ENCODE measurements at regions not wholly inside any gene's neighbourhood (a gene's known extent, or its start where the extent isn't known, plus 50 kb on each side); places are given as distances from the start of the nearest gene placed in this dataset.

GRCh38 chr4:137267024-137267423 lies 265.3 kb downstream of the PCDH18 start:
- H3K27me3 ChIP-seq (ENCODE audit: control insufficient read depth, insufficient read depth, low read length), result no peaks in the 10 kb centered on the region
- H3K9me3 ChIP-seq (ENCODE audit: control insufficient read depth, low read length), result no peaks in the 10 kb centered on the region
- no peak overlapping the region for H3K4me3 ChIP-seq (ENCODE audit: low read depth, low read length)
- H3K79me2 ChIP-seq, result no peaks in the 10 kb centered on the region
- no peak overlapping the region for H2AFZ ChIP-seq
- TF ChIP-seq, protein P1, sequence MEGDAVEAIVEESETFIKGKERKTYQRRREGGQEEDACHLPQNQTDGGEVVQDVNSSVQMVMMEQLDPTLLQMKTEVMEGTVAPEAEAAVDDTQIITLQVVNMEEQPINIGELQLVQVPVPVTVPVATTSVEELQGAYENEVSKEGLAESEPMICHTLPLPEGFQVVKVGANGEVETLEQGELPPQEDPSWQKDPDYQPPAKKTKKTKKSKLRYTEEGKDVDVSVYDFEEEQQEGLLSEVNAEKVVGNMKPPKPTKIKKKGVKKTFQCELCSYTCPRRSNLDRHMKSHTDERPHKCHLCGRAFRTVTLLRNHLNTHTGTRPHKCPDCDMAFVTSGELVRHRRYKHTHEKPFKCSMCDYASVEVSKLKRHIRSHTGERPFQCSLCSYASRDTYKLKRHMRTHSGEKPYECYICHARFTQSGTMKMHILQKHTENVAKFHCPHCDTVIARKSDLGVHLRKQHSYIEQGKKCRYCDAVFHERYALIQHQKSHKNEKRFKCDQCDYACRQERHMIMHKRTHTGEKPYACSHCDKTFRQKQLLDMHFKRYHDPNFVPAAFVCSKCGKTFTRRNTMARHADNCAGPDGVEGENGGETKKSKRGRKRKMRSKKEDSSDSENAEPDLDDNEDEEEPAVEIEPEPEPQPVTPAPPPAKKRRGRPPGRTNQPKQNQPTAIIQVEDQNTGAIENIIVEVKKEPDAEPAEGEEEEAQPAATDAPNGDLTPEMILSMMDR (IDR thresholded peaks at IDR 0.05), result no peak
- H3K4me1 ChIP-seq, result no peaks in the 10 kb centered on the region
- H3K9ac ChIP-seq, result no peak overlapping the region
- no peak overlapping the region for H3K4me2 ChIP-seq (ENCODE audit: low read length)
- H3K27ac ChIP-seq, result no peak overlapping the region
- H3K36me3 ChIP-seq (ENCODE audit: control insufficient read depth, insufficient read depth, low read length), result no peaks in the 10 kb centered on the region

- Histone ChIP-seq H2AFZ (no peak overlapping the region), H3K9ac (no peak overlapping the region), H3K36me3 (ENCODE audit: control insufficient read depth, insufficient read depth, low read length) (no peaks in the 10 kb centered on the region), H3K4me3 (ENCODE audit: low read depth, low read length) (no peak overlapping the region), H3K27me3 (ENCODE audit: control insufficient read depth, insufficient read depth, low read length) (no peaks in the 10 kb centered on the region), H3K27ac (no peak overlapping the region), H3K4me2 (ENCODE audit: low read length) (no peak overlapping the region), H3K79me2 (no peaks in the 10 kb centered on the region), H3K9me3 (ENCODE audit: control insufficient read depth, low read length) (no peaks in the 10 kb centered on the region), H3K4me1 (no peaks in the 10 kb centered on the region)
- TF ChIP-seq, protein P1 (IDR thresholded peaks at IDR 0.05), result no peak
Measured at GRCh38 chr4:137266511-137266910, 265.8 kb downstream of the PCDH18 start.

DNA sequence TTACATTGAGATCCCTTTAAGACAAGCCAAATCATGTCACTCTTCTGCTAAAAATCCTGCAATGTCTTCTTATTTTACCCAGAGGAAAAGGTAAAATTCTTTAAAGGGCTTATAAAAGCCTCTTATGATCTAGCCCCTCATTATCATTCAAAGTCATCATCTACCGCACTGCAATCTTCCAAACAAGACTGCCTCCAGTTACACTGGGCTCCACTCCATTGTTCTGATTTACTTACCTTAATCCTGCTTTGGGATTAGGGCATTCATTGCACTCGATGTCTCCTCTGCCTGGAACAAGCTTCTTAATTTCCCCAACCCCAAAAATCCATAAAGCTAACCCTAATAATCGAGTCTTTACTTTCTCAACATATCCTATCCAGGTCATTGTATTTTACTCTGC lies 269.1 kb downstream of the PCDH18 start:
- TF ChIP-seq, protein P1 (IDR thresholded peaks at IDR 0.05), result no peak
- H3K4me1 ChIP-seq, result no peaks in the 10 kb centered on the region
- no peak overlapping the region for H3K4me2 ChIP-seq (ENCODE audit: low read length)

GRCh38 chr4:137253949-137254348 lies 278.3 kb downstream of the PCDH18 start:
- H3K4me2 ChIP-seq (ENCODE audit: low read length), result no peak overlapping the region
- TF ChIP-seq, protein P1 (IDR thresholded peaks at IDR 0.05), result no peak
- no peak overlapping the region for H2AFZ ChIP-seq
- no peak overlapping the region for H3K27ac ChIP-seq
- no peaks in the 10 kb centered on the region for H3K36me3 ChIP-seq (ENCODE audit: control insufficient read depth, insufficient read depth, low read length)
- H3K9ac ChIP-seq, result no peak overlapping the region
- no peaks in the 10 kb centered on the region for H3K27me3 ChIP-seq (ENCODE audit: control insufficient read depth, insufficient read depth, low read length)
- H3K9me3 ChIP-seq (ENCODE audit: control insufficient read depth, low read length), result no peaks in the 10 kb centered on the region
- H3K4me3 ChIP-seq (ENCODE audit: low read depth, low read length), result no peak overlapping the region
- no peaks in the 10 kb centered on the region for H3K79me2 ChIP-seq
- H3K4me1 ChIP-seq, result no peaks in the 10 kb centered on the region

More for the DNA sequence above, 269.1 kb downstream of the PCDH18 start:
- Histone ChIP-seq H3K79me2 (no peaks in the 10 kb centered on the region), H2AFZ (no peak overlapping the region), H3K9ac (no peak overlapping the region), H3K27ac (no peak overlapping the region), H3K9me3 (ENCODE audit: control insufficient read depth, low read length) (no peaks in the 10 kb centered on the region), H3K36me3 (ENCODE audit: control insufficient read depth, insufficient read depth, low read length) (no peaks in the 10 kb centered on the region), H3K27me3 (ENCODE audit: control insufficient read depth, insufficient read depth, low read length) (no peaks in the 10 kb centered on the region), H3K4me3 (ENCODE audit: low read depth, low read length) (no peak overlapping the region)

DNA sequence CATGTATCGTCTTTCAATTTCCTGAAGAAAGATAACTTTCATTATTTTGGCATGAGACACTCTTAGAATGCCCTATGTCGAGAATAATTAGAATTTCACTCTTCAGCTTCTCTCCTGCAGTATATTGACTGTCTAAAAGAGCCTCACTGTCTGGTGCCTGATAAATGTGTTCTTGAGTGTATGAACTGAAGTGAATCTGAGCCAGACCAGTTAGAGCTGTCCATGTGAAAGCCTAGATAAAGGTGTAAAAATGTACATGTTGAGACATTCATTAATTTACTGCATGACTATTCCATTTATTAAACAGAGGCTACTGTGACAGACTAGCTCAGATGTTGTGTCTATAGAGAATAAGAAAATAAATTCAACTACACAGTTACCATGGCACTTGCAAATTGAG lies 283.2 kb downstream of the PCDH18 start:
- H3K4me2 ChIP-seq (ENCODE audit: low read length), result no peak overlapping the region
- H3K27me3 ChIP-seq (ENCODE audit: control insufficient read depth, insufficient read depth, low read length), result no peaks in the 10 kb centered on the region
- H3K9me3 ChIP-seq (ENCODE audit: control insufficient read depth, low read length), result no peaks in the 10 kb centered on the region
- no peak overlapping the region for H3K27ac ChIP-seq
- H3K4me3 ChIP-seq (ENCODE audit: low read depth, low read length), result no peak overlapping the region
- no peaks in the 10 kb centered on the region for H3K36me3 ChIP-seq (ENCODE audit: control insufficient read depth, insufficient read depth, low read length)
- no peaks in the 10 kb centered on the region for H3K79me2 ChIP-seq
- H3K4me1 ChIP-seq, result no peaks in the 10 kb centered on the region
- TF ChIP-seq, protein P1 (IDR thresholded peaks at IDR 0.05), result no peak
- H2AFZ ChIP-seq, result no peak overlapping the region
- no peak overlapping the region for H3K9ac ChIP-seq

Data from parathyroid adenoma (tissue), 2 donors.